ENCODE measurements at regions not wholly inside any gene's neighbourhood (a gene's known extent, or its start where the extent isn't known, plus 50 kb on each side); places are given as distances from the start of the nearest gene placed in this dataset.

DNA sequence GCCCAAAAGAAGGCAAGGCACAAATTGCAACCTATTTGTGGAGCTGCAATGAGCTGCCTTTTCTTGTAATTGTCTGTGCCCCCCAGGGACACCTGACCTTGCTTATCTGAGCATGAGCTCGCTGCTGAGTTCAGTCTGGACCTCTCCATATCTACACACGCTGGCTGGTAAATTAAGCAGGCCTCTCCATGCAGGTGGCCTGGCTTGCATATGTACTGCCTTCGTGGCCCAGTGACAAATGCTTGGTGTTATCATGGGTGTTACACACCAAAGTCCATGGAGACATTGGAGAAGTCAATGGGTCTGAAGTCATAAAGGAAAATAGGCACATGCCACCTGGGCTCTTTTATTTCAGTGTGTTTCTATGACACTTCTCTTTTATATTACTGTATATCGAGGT is 121.2 kb downstream of the IRS1 start:
- TF ChIP-seq, protein P1, sequence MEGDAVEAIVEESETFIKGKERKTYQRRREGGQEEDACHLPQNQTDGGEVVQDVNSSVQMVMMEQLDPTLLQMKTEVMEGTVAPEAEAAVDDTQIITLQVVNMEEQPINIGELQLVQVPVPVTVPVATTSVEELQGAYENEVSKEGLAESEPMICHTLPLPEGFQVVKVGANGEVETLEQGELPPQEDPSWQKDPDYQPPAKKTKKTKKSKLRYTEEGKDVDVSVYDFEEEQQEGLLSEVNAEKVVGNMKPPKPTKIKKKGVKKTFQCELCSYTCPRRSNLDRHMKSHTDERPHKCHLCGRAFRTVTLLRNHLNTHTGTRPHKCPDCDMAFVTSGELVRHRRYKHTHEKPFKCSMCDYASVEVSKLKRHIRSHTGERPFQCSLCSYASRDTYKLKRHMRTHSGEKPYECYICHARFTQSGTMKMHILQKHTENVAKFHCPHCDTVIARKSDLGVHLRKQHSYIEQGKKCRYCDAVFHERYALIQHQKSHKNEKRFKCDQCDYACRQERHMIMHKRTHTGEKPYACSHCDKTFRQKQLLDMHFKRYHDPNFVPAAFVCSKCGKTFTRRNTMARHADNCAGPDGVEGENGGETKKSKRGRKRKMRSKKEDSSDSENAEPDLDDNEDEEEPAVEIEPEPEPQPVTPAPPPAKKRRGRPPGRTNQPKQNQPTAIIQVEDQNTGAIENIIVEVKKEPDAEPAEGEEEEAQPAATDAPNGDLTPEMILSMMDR (conservative IDR thresholded peaks at IDR 0.05; ENCODE audit: low read depth in 2 of 2) = no peak
- TF ChIP-seq POLR2AphosphoS5 (IDR thresholded peaks at IDR 0.05; ENCODE audit: low read depth) = no peak
- TF ChIP-seq, protein P2, sequence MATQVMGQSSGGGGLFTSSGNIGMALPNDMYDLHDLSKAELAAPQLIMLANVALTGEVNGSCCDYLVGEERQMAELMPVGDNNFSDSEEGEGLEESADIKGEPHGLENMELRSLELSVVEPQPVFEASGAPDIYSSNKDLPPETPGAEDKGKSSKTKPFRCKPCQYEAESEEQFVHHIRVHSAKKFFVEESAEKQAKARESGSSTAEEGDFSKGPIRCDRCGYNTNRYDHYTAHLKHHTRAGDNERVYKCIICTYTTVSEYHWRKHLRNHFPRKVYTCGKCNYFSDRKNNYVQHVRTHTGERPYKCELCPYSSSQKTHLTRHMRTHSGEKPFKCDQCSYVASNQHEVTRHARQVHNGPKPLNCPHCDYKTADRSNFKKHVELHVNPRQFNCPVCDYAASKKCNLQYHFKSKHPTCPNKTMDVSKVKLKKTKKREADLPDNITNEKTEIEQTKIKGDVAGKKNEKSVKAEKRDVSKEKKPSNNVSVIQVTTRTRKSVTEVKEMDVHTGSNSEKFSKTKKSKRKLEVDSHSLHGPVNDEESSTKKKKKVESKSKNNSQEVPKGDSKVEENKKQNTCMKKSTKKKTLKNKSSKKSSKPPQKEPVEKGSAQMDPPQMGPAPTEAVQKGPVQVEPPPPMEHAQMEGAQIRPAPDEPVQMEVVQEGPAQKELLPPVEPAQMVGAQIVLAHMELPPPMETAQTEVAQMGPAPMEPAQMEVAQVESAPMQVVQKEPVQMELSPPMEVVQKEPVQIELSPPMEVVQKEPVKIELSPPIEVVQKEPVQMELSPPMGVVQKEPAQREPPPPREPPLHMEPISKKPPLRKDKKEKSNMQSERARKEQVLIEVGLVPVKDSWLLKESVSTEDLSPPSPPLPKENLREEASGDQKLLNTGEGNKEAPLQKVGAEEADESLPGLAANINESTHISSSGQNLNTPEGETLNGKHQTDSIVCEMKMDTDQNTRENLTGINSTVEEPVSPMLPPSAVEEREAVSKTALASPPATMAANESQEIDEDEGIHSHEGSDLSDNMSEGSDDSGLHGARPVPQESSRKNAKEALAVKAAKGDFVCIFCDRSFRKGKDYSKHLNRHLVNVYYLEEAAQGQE (IDR thresholded peaks at IDR 0.05; ENCODE audit: unreplicated experiment) = no peak
- TF ChIP-seq, protein P3, sequence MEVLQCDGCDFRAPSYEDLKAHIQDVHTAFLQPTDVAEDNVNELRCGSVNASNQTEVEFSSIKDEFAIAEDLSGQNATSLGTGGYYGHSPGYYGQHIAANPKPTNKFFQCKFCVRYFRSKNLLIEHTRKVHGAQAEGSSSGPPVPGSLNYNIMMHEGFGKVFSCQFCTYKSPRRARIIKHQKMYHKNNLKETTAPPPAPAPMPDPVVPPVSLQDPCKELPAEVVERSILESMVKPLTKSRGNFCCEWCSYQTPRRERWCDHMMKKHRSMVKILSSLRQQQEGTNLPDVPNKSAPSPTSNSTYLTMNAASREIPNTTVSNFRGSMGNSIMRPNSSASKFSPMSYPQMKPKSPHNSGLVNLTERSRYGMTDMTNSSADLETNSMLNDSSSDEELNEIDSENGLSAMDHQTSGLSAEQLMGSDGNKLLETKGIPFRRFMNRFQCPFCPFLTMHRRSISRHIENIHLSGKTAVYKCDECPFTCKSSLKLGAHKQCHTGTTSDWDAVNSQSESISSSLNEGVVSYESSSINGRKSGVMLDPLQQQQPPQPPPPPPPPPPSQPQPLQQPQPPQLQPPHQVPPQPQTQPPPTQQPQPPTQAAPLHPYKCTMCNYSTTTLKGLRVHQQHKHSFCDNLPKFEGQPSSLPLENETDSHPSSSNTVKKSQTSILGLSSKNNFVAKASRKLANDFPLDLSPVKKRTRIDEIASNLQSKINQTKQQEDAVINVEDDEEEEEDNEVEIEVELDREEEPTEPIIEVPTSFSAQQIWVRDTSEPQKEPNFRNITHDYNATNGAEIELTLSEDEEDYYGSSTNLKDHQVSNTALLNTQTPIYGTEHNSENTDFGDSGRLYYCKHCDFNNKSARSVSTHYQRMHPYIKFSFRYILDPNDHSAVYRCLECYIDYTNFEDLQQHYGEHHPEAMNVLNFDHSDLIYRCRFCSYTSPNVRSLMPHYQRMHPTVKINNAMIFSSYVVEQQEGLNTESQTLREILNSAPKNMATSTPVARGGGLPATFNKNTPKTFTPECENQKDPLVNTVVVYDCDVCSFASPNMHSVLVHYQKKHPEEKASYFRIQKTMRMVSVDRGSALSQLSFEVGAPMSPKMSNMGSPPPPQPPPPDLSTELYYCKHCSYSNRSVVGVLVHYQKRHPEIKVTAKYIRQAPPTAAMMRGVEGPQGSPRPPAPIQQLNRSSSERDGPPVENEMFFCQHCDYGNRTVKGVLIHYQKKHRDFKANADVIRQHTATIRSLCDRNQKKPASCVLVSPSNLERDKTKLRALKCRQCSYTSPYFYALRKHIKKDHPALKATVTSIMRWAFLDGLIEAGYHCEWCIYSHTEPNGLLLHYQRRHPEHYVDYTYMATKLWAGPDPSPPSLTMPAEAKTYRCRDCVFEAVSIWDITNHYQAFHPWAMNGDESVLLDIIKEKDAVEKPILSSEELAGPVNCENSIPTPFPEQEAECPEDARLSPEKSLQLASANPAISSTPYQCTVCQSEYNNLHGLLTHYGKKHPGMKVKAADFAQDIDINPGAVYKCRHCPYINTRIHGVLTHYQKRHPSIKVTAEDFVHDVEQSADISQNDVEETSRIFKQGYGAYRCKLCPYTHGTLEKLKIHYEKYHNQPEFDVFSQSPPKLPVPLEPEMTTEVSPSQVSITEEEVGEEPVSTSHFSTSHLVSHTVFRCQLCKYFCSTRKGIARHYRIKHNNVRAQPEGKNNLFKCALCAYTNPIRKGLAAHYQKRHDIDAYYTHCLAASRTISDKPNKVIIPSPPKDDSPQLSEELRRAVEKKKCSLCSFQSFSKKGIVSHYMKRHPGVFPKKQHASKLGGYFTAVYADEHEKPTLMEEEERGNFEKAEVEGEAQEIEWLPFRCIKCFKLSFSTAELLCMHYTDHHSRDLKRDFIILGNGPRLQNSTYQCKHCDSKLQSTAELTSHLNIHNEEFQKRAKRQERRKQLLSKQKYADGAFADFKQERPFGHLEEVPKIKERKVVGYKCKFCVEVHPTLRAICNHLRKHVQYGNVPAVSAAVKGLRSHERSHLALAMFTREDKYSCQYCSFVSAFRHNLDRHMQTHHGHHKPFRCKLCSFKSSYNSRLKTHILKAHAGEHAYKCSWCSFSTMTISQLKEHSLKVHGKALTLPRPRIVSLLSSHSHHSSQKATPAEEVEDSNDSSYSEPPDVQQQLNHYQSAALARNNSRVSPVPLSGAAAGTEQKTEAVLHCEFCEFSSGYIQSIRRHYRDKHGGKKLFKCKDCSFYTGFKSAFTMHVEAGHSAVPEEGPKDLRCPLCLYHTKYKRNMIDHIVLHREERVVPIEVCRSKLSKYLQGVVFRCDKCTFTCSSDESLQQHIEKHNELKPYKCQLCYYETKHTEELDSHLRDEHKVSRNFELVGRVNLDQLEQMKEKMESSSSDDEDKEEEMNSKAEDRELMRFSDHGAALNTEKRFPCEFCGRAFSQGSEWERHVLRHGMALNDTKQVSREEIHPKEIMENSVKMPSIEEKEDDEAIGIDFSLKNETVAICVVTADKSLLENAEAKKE (CRISPR knock-in tag; IDR thresholded peaks at IDR 0.05) = no peak
- TF ChIP-seq ZNF331 (CRISPR knock-in tag; IDR thresholded peaks at IDR 0.05; ENCODE audit: low read depth) = no peak
- TF ChIP-seq, protein P4, sequence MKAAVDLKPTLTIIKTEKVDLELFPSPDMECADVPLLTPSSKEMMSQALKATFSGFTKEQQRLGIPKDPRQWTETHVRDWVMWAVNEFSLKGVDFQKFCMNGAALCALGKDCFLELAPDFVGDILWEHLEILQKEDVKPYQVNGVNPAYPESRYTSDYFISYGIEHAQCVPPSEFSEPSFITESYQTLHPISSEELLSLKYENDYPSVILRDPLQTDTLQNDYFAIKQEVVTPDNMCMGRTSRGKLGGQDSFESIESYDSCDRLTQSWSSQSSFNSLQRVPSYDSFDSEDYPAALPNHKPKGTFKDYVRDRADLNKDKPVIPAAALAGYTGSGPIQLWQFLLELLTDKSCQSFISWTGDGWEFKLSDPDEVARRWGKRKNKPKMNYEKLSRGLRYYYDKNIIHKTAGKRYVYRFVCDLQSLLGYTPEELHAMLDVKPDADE (IDR thresholded peaks at IDR 0.05) = no peak
